GM12878 (cell line): ENCODE measurements at regions not wholly inside any gene's neighbourhood (a gene's known extent, or its start where the extent isn't known, plus 50 kb on each side); places are given as distances from the start of the nearest gene placed in this dataset.

Source experiments
- ATAC-seq: fragments of 200-7000 bp; cut with Tn5 transposase; 3 replicates; pipeline ENCODE4 v1.9.1; 2020; ENCODE audit warnings: mild to moderate bottlenecking, moderate library complexity
- BruUV-seq: library from RNA; stranded (reverse); fragments of 400-500 nt; replicated peaks from 2 replicates; lab custom pipeline; 2021; lab: Mats Ljungman, UMichigan
- CTCF ChIA-PET: fragments of 300-600 bp; sonication (Branson Sonifier 250); formaldehyde crosslinking; extraction: SDS; loops from one replicate; lab custom pipeline; 2021; ENCODE audit warnings: inconsistent platforms; lab: Yijun Ruan, JAX
- POLR2A ChIA-PET: fragments of 350-600 bp; formaldehyde crosslinking; extraction: SDS; loops from one replicate; lab custom pipeline; 2021; ENCODE audit warnings: inconsistent platforms; lab: Charles Lee
- RAD21 ChIA-PET: fragments of 300-600 bp; sonication (Branson Sonifier 250); formaldehyde crosslinking; loops from one replicate; lab custom pipeline; 2023; ENCODE audit warnings: antibody characterized with exemption; ENCODE audit not compliant: unreplicated experiment; lab: Charles Lee
- SMC1A ChIA-PET: fragments of 300-600 bp; sonication (Branson Sonifier 250); formaldehyde crosslinking; loops from one replicate; lab custom pipeline; 2023; ENCODE audit not compliant: unreplicated experiment, uncharacterized antibody; lab: Charles Lee
- DNase-seq: peaks from one replicate; pipeline ENCODE4 v3.0.0-alpha.2; 2011; ENCODE audit warnings: low read depth, low spot score
- FAIRE-seq: peaks from 3 replicates; lab custom pipeline; 2011; peaks lifted over from hg19 to GRCh38; lab: Jason Lieb, UNC
- H2AFZ ChIP-seq: 2 replicates; pipeline ENCODE4 v1.6.0; 2011; ENCODE audit warnings: low read depth, low read length, control low read depth; ENCODE audit not compliant: control insufficient read depth
- H3K27ac ChIP-seq: 2 replicates; pipeline ENCODE4 v1.5.1; 2011; ENCODE audit warnings: control low read depth; ENCODE audit not compliant: control insufficient read depth, insufficient read depth
- H3K27me3 ChIP-seq, 2 experiments: replicated peaks in 1 of 2; 2 replicates each; pipeline versions ENCODE4 v1.6.0 to v1.6.1; 2011; ENCODE audit warnings: low read length in 1 of 2; ENCODE audit not compliant: control insufficient read depth in 2 of 2, insufficient read depth in 2 of 2
- H3K36me3 ChIP-seq, 2 experiments: 2 replicates each; pipeline ENCODE4 v1.5.1; 2011; ENCODE audit warnings: low read length in 1 of 2; ENCODE audit not compliant: control insufficient read depth in 2 of 2, insufficient read depth in 2 of 2
- H3K4me1 ChIP-seq: 2 replicates; pipeline ENCODE4 v1.6.1; 2011; ENCODE audit warnings: mild to moderate bottlenecking, low read length, moderate library complexity, mixed read lengths; ENCODE audit not compliant: control insufficient read depth, insufficient read depth
- H3K4me2 ChIP-seq: 2 replicates; pipeline ENCODE4 v1.6.0; 2011; ENCODE audit warnings: control low read depth; ENCODE audit not compliant: control insufficient read depth, insufficient read depth
- H3K4me3 ChIP-seq: fragments of 200-600 bp; sonication (generic); 2 replicates; pipeline ENCODE4 v1.5.1; 2016
- H3K79me2 ChIP-seq: 2 replicates; pipeline ENCODE4 v1.6.0; 2011; ENCODE audit warnings: low read length; ENCODE audit not compliant: control insufficient read depth, insufficient read depth
- H3K9ac ChIP-seq: 2 replicates; pipeline ENCODE4 v1.8.0; 2011; ENCODE audit warnings: low read length, control low read depth, mixed read lengths; ENCODE audit not compliant: control insufficient read depth, insufficient read depth
- H3K9me3 ChIP-seq: replicated peaks from 3 replicates; pipeline ENCODE4 v1.5.1; 2011; ENCODE audit warnings: mild to moderate bottlenecking, low read length; ENCODE audit not compliant: control insufficient read depth, insufficient read depth
- H4K20me1 ChIP-seq: 2 replicates; pipeline ENCODE4 v1.6.0; 2011; ENCODE audit not compliant: control insufficient read depth, insufficient read depth
- DPF2 ChIP-seq: fragments of 450-650 bp; IDR thresholded peaks from 2 replicates; pipeline ENCODE4 v1.6.1; 2017; ENCODE audit warnings: mild to moderate bottlenecking
- JUNB ChIP-seq: IDR thresholded peaks from 2 replicates; pipeline ENCODE4 v1.6.1; 2016; ENCODE audit warnings: antibody characterized with exemption, mild to moderate bottlenecking
- MAX ChIP-seq: IDR thresholded peaks from 2 replicates; pipeline ENCODE4 v1.6.1; 2012; ENCODE audit warnings: low read depth, low read length, improper control_type of control experiment
- MEF2B ChIP-seq: fragments of 450-650 bp; IDR thresholded peaks from 2 replicates; pipeline ENCODE4 v1.6.1; 2018; ENCODE audit warnings: mild to moderate bottlenecking, moderate library complexity; ENCODE audit not compliant: partially characterized antibody, poor library complexity, severe bottlenecking
- SIX5 ChIP-seq: IDR thresholded peaks from 2 replicates; pipeline ENCODE4 v1.6.1; 2011; ENCODE audit warnings: mild to moderate bottlenecking, low read depth, low read length, moderate library complexity; ENCODE audit not compliant: severe bottlenecking
- SPI1 ChIP-seq: IDR thresholded peaks from 2 replicates; pipeline ENCODE4 v1.6.1; 2011; ENCODE audit warnings: low read depth, mild to moderate bottlenecking, low read length, moderate library complexity, borderline replicate concordance; ENCODE audit not compliant: insufficient read depth
- SREBF2 ChIP-seq: IDR thresholded peaks from 2 replicates; pipeline ENCODE4 v1.6.1; 2012; ENCODE audit warnings: mild to moderate bottlenecking, low read length
- WGBS: methylation state at CpG from one replicate; pipeline ENCODE4 v1.1.6; 2016; ENCODE audit warnings: low lambda C conversion rate; ENCODE audit not compliant: insufficient replicate concordance, insufficient coverage; ENCODE audit errors: missing lambda C conversion rate; 5-methylcytosine and 5-hydroxymethylcytosine counted together
- in situ Hi-C: fragments of 300-500 bp; cut with MboI; formaldehyde crosslinking; loops from 9 replicates; pipeline ENCODE4 v1.14.3; 2018; ENCODE audit warnings: mixed read lengths
- intact Hi-C: fragments of 100-400 bp; cut with micrococcal nuclease; formaldehyde crosslinking; loops from one replicate; pipeline ENCODE4 v1.14.2; 2022; ENCODE audit not compliant: unreplicated experiment

- DNase-seq = no peak
- in situ Hi-C loops (no loop called here), intact Hi-C loops (no loop called here)
- POLR2A ChIA-PET = no interaction called here
- Histone ChIP-seq H3K79me2 (no peaks in the 10 kb centered on the region), H3K27me3 (no peaks in the 10 kb centered on the region), H3K4me1 (no peaks in the 10 kb centered on the region), H3K27ac (no peak overlapping the region), H3K9ac (no peak overlapping the region), H3K4me2 (no peak overlapping the region), H3K4me3 (no peak overlapping the region), H4K20me1 (no peaks in the 10 kb centered on the region), H2AFZ (no peak overlapping the region), H3K9me3 (no peaks in the 10 kb centered on the region), H3K36me3 (no peaks in the 10 kb centered on the region)
- RAD21 ChIA-PET = no interaction called here
- TF ChIP-seq MEF2B (no peak), SREBF2 (no peak), JUNB (no peak), SPI1 (no peak), MAX (no peak), SIX5 (no peak), DPF2 (no peak)
- no TSS peak for BruUV-seq
- 18% methylated on average over 7 of the region's 7 CpGs for WGBS
- SMC1A ChIA-PET = interaction anchor here (0.6 kb wide), 1 partner anchor 195 kb away, joined by 3 read pairs; no protein-coding TSS in a partner anchor
- ATAC-seq = no peak
- CTCF ChIA-PET = no interaction called here
- no peak for FAIRE-seq
Observed at GRCh38 chr2:209145941-209146681, 277.7 kb upstream of the MAP2 start.
